Activated naive CD8-positive, alpha-beta T cell (primary cell): ENCODE measurements at regions not wholly inside any gene's neighbourhood (a gene's known extent, or its start where the extent isn't known, plus 50 kb on each side); places are given as distances from the start of the nearest gene placed in this dataset.

Experiments used
- H3K27ac Mint-ChIP-seq: one replicate; pipeline ENCODE4 v1.8.0; 2021; ENCODE audit warnings: mixed read lengths
- H3K27me3 Mint-ChIP-seq: one replicate; pipeline ENCODE4 v1.8.0; 2021; ENCODE audit warnings: mixed read lengths
- H3K36me3 Mint-ChIP-seq: one replicate; pipeline ENCODE4 v1.8.0; 2021; ENCODE audit warnings: mixed read lengths
- H3K4me1 Mint-ChIP-seq: one replicate; pipeline ENCODE4 v1.8.0; 2021; ENCODE audit warnings: low read depth, mixed read lengths
- H3K4me3 Mint-ChIP-seq: one replicate; pipeline ENCODE4 v1.8.0; 2021; ENCODE audit warnings: mild to moderate bottlenecking, mixed read lengths
- H3K9me3 Mint-ChIP-seq: one replicate; pipeline ENCODE4 v1.8.0; 2021; ENCODE audit warnings: low read depth, mixed read lengths

DNA sequence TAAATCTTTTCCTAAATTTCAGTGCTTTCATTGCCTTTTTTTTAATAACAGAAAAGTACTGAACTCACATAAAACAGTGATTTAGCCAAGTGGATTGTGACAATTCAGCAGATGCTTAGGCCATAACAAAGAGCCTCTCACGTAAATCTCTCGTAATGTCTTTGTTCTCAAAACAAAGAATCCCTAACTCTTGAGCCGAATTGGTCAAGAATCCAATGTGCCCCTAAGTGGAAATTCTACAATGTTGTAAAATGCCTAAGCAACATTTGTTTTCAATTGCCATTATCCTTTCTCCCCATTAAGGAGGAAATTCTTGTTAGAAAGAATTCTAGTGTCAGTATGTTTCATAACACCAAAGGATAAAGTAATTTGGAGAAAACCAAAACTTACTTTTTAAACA, 235.7 kb upstream of the THBS1 start:
- Mint-ChIP-seq H3K27me3 (peaks cover 2% of the 10 kb centered on the region), H3K4me1 (no peaks in the 10 kb centered on the region), H3K36me3 (peaks cover 5% of the 10 kb centered on the region), H3K4me3 (no peak overlapping the region), H3K9me3 (peaks cover 8% of the 10 kb centered on the region), H3K27ac (no peak overlapping the region)

- Mint-ChIP-seq H3K9me3 (peaks cover 8% of the 10 kb centered on the region), H3K27me3 (no peaks in the 10 kb centered on the region)
These were observed 233.4 kb upstream of the THBS1 start for GRCh38 chr15:39347453-39347852.

GRCh38 chr15:39350785-39351184, 230.1 kb upstream of the THBS1 start:
- no peak overlapping the region for H3K4me3 Mint-ChIP-seq
- H3K9me3 Mint-ChIP-seq = no peaks in the 10 kb centered on the region
- H3K27me3 Mint-ChIP-seq = no peaks in the 10 kb centered on the region
- H3K36me3 Mint-ChIP-seq = no peaks in the 10 kb centered on the region
- no peak overlapping the region for H3K27ac Mint-ChIP-seq
- H3K4me1 Mint-ChIP-seq = no peaks in the 10 kb centered on the region

More at GRCh38 chr15:39347453-39347852, 233.4 kb upstream of the THBS1 start:
- Mint-ChIP-seq H3K4me3 (no peak overlapping the region), H3K27ac (no peak overlapping the region), H3K36me3 (peaks cover 3% of the 10 kb centered on the region), H3K4me1 (no peaks in the 10 kb centered on the region)

DNA sequence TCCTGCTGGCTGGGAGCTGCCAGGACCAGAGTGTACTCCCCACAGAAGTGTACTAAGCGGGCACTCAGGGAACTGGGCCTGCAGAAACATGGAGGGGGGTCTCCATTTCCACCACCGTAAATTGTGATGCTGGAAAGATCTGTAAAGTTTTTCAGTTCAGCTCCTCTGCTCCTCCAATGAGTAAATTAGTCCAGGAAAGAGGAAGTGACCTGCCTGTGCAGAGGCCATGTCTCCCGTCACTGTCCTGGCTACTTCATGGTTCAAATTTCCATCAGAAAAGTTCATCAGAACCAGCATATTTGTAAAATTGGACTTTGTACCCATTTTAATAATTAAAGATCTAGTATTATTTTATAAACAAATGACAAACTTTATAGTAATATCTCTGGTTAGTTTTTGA, 226.7 kb upstream of the THBS1 start:
- Mint-ChIP-seq H3K36me3 (no peaks in the 10 kb centered on the region), H3K9me3 (no peaks in the 10 kb centered on the region), H3K4me1 (no peaks in the 10 kb centered on the region), H3K4me3 (no peak overlapping the region), H3K27me3 (no peaks in the 10 kb centered on the region), H3K27ac (no peak overlapping the region)

DNA sequence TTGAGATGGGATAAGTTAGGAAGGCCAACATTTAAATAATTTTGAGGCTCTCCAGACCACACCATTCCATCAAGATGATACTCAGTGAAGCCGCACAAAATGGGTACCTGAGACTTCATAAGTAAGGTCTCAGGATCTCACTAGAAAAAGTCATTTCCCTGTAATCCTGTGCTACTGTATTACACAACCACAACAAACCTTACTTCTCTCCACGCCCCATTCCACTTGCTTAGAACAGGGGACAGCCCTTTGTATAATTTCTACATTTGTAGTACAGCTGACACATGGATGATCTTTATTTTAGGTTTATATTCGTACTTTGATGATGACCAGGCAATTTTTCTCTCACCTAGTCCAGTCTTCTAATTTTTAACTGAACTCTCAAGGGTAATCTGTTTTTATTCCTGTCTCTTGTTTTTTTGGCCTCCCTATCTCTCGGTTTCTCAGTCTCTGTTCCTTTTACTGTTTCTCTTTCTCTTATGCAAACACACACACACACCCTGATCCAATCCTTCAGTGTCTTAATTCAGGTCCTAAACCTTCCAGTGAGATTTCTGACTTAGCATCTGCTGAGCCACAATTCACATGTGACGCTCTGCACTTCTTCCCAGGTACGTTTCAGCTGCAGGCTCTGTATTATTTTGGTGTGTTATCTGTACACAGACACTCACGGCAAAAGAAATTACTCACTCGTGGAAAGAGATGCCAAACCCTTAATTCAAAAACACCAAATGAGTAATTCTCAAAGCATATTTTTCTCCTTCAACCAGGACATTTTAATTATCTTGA, 223.2 kb upstream of the THBS1 start:
- no peaks in the 10 kb centered on the region for H3K27me3 Mint-ChIP-seq
- no peaks in the 10 kb centered on the region for H3K36me3 Mint-ChIP-seq
- no peak overlapping the region for H3K4me3 Mint-ChIP-seq
- H3K4me1 Mint-ChIP-seq = no peaks in the 10 kb centered on the region
- H3K27ac Mint-ChIP-seq = no peak overlapping the region
- H3K9me3 Mint-ChIP-seq = no peaks in the 10 kb centered on the region

DNA sequence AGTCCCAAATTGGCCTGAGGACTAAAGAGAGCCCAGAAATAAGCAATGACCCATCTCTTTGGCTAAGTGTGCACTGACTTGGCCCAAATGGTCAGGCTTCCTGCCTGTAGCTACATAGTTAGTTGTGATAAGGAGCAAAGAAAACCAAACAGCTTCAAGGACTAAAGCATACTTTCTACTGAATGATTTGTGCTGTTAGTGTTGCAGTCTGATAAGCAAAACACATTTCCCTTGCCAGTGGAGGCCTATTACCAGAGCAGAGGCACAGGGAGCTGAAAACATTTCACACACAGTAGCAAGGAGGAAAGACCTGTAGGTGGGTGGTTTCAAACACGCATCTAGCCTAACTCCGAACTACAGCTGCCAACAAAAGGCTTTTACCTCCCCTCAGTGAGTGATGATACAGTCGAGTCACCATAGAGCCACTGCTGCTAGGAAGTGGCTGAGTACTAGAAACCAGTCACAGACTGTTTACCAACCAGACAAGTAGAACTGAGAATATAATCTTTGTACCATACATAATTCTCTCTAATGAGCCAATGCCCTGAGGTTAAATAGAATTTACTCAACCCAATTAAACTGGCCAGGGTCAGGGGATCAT, 222.3 kb upstream of the THBS1 start:
- no peak overlapping the region for H3K27ac Mint-ChIP-seq
- H3K4me1 Mint-ChIP-seq = no peaks in the 10 kb centered on the region
- no peaks in the 10 kb centered on the region for H3K36me3 Mint-ChIP-seq
- no peaks in the 10 kb centered on the region for H3K27me3 Mint-ChIP-seq
- no peak overlapping the region for H3K4me3 Mint-ChIP-seq
- H3K9me3 Mint-ChIP-seq = no peaks in the 10 kb centered on the region

- Mint-ChIP-seq H3K36me3 (no peaks in the 10 kb centered on the region), H3K27ac (no peak overlapping the region), H3K9me3 (no peaks in the 10 kb centered on the region), H3K4me1 (no peaks in the 10 kb centered on the region), H3K4me3 (no peak overlapping the region), H3K27me3 (no peaks in the 10 kb centered on the region)
These were observed 221.1 kb upstream of the THBS1 start for GRCh38 chr15:39359771-39360170.

DNA sequence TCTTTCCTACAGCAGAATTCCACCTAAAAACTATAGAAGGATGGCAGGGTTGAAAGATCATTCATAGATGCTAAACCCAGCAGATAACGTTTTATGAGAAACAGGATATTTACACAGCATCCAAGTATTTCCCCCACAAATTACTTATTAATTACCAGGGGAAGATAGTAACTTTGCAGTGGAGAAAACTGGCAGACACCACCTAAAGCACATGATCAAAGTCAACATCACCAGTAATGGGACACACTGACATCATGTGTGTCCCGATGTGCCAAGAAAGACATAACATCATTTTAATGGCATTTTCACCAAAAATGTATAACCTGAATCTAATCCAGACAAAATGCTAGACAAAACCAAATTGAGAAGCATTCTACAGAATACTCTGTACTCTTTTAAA, 220.4 kb upstream of the THBS1 start:
- no peak overlapping the region for H3K4me3 Mint-ChIP-seq
- H3K36me3 Mint-ChIP-seq = no peaks in the 10 kb centered on the region
- no peaks in the 10 kb centered on the region for H3K9me3 Mint-ChIP-seq
- no peaks in the 10 kb centered on the region for H3K27me3 Mint-ChIP-seq
- H3K4me1 Mint-ChIP-seq = no peaks in the 10 kb centered on the region
- no peak overlapping the region for H3K27ac Mint-ChIP-seq

GRCh38 chr15:39361497-39361896, 219.4 kb upstream of the THBS1 start:
- no peak overlapping the region for H3K4me3 Mint-ChIP-seq
- H3K4me1 Mint-ChIP-seq = no peaks in the 10 kb centered on the region
- no peak overlapping the region for H3K27ac Mint-ChIP-seq
- H3K9me3 Mint-ChIP-seq = no peaks in the 10 kb centered on the region
- H3K36me3 Mint-ChIP-seq = no peaks in the 10 kb centered on the region
- H3K27me3 Mint-ChIP-seq = no peaks in the 10 kb centered on the region

DNA sequence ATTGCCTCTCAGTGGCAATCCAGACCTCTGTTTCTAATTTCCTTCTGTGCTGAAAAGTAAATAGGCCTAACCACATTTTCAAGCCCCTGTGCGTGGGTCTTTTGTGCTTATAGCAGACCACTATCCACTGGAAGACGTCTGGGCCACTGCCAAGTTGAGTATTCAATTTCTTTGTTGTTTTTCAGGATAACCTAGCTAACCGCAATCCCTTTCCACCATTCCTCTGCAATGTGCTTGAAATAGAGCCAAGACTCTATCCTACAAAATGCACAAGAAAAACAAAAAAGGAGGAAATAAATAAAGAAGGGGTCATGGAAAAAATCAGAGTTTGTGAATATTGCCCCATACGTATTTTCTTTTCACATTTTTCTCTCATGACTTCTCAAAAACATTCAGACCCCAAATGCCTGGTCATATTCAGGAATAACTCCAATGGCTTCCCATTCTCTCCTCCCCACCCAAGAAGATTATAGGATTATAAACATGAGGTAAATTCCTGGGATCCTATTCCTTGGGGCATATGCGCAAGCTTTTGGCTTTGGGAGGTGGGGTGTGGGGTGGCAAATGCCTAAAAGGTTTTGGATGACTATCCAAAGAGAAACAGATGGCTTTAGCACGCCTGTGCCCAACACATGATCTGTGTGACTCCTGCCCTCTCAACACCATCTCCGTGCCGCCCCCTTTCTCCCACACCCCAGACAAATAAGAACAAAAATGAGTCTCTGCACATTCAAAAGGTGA, 217.9 kb upstream of the THBS1 start:
- no peaks in the 10 kb centered on the region for H3K27me3 Mint-ChIP-seq
- no peaks in the 10 kb centered on the region for H3K36me3 Mint-ChIP-seq
- no peak overlapping the region for H3K4me3 Mint-ChIP-seq
- H3K4me1 Mint-ChIP-seq = no peaks in the 10 kb centered on the region
- H3K9me3 Mint-ChIP-seq = no peaks in the 10 kb centered on the region
- no peak overlapping the region for H3K27ac Mint-ChIP-seq

- Mint-ChIP-seq H3K4me3 (no peak overlapping the region), H3K9me3 (no peaks in the 10 kb centered on the region), H3K4me1 (no peaks in the 10 kb centered on the region), H3K27ac (no peak overlapping the region), H3K27me3 (no peaks in the 10 kb centered on the region), H3K36me3 (no peaks in the 10 kb centered on the region)
These were observed 216.9 kb upstream of the THBS1 start for GRCh38 chr15:39363761-39364586.

- no peaks in the 10 kb centered on the region for H3K4me1 Mint-ChIP-seq
- no peak overlapping the region for H3K27ac Mint-ChIP-seq
- no peaks in the 10 kb centered on the region for H3K27me3 Mint-ChIP-seq
- no peaks in the 10 kb centered on the region for H3K9me3 Mint-ChIP-seq
- no peaks in the 10 kb centered on the region for H3K36me3 Mint-ChIP-seq
- no peak overlapping the region for H3K4me3 Mint-ChIP-seq
These were observed 216.2 kb upstream of the THBS1 start for GRCh38 chr15:39364721-39365120.

- Mint-ChIP-seq H3K27me3 (no peaks in the 10 kb centered on the region), H3K36me3 (no peaks in the 10 kb centered on the region), H3K4me3 (no peak overlapping the region), H3K27ac (no peak overlapping the region), H3K9me3 (peaks cover 2% of the 10 kb centered on the region), H3K4me1 (no peaks in the 10 kb centered on the region)
These were observed 215.7 kb upstream of the THBS1 start for GRCh38 chr15:39365161-39365560.

- no peak overlapping the region for H3K4me3 Mint-ChIP-seq
- H3K36me3 Mint-ChIP-seq = no peaks in the 10 kb centered on the region
- peaks cover 3% of the 10 kb centered on the region for H3K9me3 Mint-ChIP-seq
- H3K4me1 Mint-ChIP-seq = no peaks in the 10 kb centered on the region
- H3K27ac Mint-ChIP-seq = no peak overlapping the region
- no peaks in the 10 kb centered on the region for H3K27me3 Mint-ChIP-seq
These were observed 215.0 kb upstream of the THBS1 start for GRCh38 chr15:39365873-39366272.

DNA sequence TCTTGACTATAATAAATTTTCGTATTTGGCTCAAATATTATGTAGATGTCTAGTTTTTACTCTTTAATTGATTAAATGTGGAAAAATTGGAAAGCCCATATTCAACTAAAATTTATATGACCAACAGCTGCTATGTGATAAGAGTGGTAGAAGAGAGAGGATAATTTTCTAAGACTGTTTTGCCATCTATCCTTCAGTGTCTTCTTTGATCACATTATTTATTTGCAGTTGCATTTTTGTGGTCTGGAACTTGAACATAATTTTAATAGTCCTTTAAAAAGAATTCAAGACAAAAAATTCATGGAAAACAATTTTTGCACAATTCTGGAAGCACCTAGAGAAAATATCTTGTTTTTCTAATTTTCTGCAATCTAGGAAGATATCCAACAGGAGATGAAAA, 213.3 kb upstream of the THBS1 start:
- Mint-ChIP-seq H3K27me3 (no peaks in the 10 kb centered on the region), H3K9me3 (peaks cover 11% of the 10 kb centered on the region), H3K4me3 (no peak overlapping the region), H3K36me3 (peaks cover 4% of the 10 kb centered on the region), H3K4me1 (no peaks in the 10 kb centered on the region), H3K27ac (no peak overlapping the region)
